NCI-H2029 treated with DMSO at 0.1 percent for 48 hours (cell line): ENCODE measurements at regions not wholly inside any gene's neighbourhood (a gene's known extent, or its start where the extent isn't known, plus 50 kb on each side); places are given as distances from the start of the nearest gene placed in this dataset.

ENCODE experiments used
- DNase-seq: peaks from one replicate; lab custom pipeline; 2025; lab: John Stamatoyannopoulos, UW

GRCh38 chr6:108734271-108734922 is 113.8 kb upstream of the ARMC2 start:
- DNase-seq, result no peak

- DNase-seq, result no peak
Measured at GRCh38 chr6:108735310-108736001, 112.8 kb upstream of the ARMC2 start.

- DNase-seq, result no peak
Measured at GRCh38 chr6:108736002-108736361, 112.2 kb upstream of the ARMC2 start.

GRCh38 chr6:108736832-108737231 is 111.4 kb upstream of the ARMC2 start:
- DNase-seq, result no peak

GRCh38 chr6:108737594-108738546 is 110.4 kb upstream of the ARMC2 start:
- DNase-seq, result no peak

GRCh38 chr6:108738684-108739416 is 109.4 kb upstream of the ARMC2 start:
- DNase-seq, result no peak

GRCh38 chr6:108739496-108740330 is 108.5 kb upstream of the ARMC2 start:
- no peak for DNase-seq

GRCh38 chr6:108741331-108741989 is 106.8 kb upstream of the ARMC2 start:
- DNase-seq, result no peak

GRCh38 chr6:108742041-108742440 is 106.2 kb upstream of the ARMC2 start:
- no peak for DNase-seq

- no peak for DNase-seq
Measured at GRCh38 chr6:108744244-108744972, 103.8 kb upstream of the ARMC2 start.

- no peak for DNase-seq
Measured at GRCh38 chr6:108744996-108745395, 103.2 kb upstream of the ARMC2 start.

GRCh38 chr6:108745664-108746336 is 102.4 kb upstream of the ARMC2 start:
- no peak for DNase-seq

GRCh38 chr6:108746366-108746765 is 101.9 kb upstream of the ARMC2 start:
- DNase-seq, result no peak

GRCh38 chr6:108746836-108747575 is 101.2 kb upstream of the ARMC2 start:
- DNase-seq, result no peak

- DNase-seq, result no peak
Measured at GRCh38 chr6:108748055-108748454, 100.2 kb upstream of the ARMC2 start.

GRCh38 chr6:108748959-108749358 is 99.3 kb upstream of the ARMC2 start:
- DNase-seq, result no peak

- no peak for DNase-seq
Measured at GRCh38 chr6:108750801-108751200, 97.4 kb upstream of the ARMC2 start.

GRCh38 chr6:108751282-108751681 is 96.9 kb upstream of the ARMC2 start:
- no peak for DNase-seq
